ENCODE measurements at regions not wholly inside any gene's neighbourhood (a gene's known extent, or its start where the extent isn't known, plus 50 kb on each side); places are given as distances from the start of the nearest gene placed in this dataset.

DNA sequence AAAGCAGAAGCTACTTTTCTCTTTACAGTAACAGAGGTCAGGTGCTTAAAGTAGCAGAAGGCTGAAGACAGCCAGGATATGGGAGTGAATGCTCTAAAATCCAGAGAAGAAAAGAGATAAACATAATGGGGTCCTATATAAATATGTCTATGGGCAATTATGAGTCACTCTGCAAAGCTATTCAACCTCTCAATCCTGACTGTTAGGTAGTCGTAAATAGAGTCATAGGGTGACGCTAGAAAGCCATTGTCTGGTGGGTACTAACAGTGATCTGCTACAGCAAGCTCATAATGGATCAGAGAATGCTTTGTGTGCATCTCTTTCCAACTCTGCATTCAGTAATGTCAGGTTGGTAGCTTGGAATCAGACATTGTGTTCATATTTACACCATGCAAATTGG, 53.5 kb upstream of the PDE5A start:
- FAIRE-seq = no peak
- in situ Hi-C loops (cut with MboI) = no loop called here
- Histone ChIP-seq H3K27me3 (replicated peaks in 1 of 2; ENCODE audit: control insufficient read depth in 2 of 2, insufficient read depth in 2 of 2, low read length in 1 of 2) (no peaks in the 10 kb centered on the region), H3K79me2 (ENCODE audit: control insufficient read depth, insufficient read depth, low read length) (no peaks in the 10 kb centered on the region), H3K9ac (ENCODE audit: control insufficient read depth, insufficient read depth, low read length) (no peak overlapping the region), H3K4me2 (ENCODE audit: control insufficient read depth, insufficient read depth) (no peak overlapping the region), H4K20me1 (ENCODE audit: control insufficient read depth, insufficient read depth) (no peaks in the 10 kb centered on the region), H3K4me3 (no peak overlapping the region), H3K4me1 (ENCODE audit: control insufficient read depth, insufficient read depth, low read length) (no peaks in the 10 kb centered on the region), H3K36me3 (ENCODE audit: control insufficient read depth in 2 of 2, insufficient read depth in 2 of 2, low read length in 1 of 2) (no peaks in the 10 kb centered on the region), H3K9me3 (replicated peaks; ENCODE audit: control insufficient read depth, insufficient read depth, low read length) (no peaks in the 10 kb centered on the region), H2AFZ (ENCODE audit: control insufficient read depth, low read depth, low read length) (no peak overlapping the region), H3K27ac (ENCODE audit: control insufficient read depth, insufficient read depth) (no peak overlapping the region)
- BruUV-seq (replicated peaks) = no TSS peak
- WGBS (ENCODE audit: insufficient coverage, insufficient replicate concordance, low lambda C conversion rate, missing lambda C conversion rate) = 8% methylated on average over 2 of the region's 2 CpGs
- no peak for TF ChIP-seq CEBPB (IDR thresholded peaks at IDR 0.05; ENCODE audit: borderline replicate concordance in 1 of 2, low read depth in 2 of 2, low read length in 2 of 2)
- no peak for TF ChIP-seq POLR2A (IDR thresholded peaks at IDR 0.05; ENCODE audit: low read depth, low read length)
- TF ChIP-seq MAX (IDR thresholded peaks at IDR 0.05; ENCODE audit: low read depth, low read length) = no peak
- TF ChIP-seq STAT1 (conservative IDR thresholded peaks at IDR 0.05) = no peak
- TF ChIP-seq, protein P1, sequence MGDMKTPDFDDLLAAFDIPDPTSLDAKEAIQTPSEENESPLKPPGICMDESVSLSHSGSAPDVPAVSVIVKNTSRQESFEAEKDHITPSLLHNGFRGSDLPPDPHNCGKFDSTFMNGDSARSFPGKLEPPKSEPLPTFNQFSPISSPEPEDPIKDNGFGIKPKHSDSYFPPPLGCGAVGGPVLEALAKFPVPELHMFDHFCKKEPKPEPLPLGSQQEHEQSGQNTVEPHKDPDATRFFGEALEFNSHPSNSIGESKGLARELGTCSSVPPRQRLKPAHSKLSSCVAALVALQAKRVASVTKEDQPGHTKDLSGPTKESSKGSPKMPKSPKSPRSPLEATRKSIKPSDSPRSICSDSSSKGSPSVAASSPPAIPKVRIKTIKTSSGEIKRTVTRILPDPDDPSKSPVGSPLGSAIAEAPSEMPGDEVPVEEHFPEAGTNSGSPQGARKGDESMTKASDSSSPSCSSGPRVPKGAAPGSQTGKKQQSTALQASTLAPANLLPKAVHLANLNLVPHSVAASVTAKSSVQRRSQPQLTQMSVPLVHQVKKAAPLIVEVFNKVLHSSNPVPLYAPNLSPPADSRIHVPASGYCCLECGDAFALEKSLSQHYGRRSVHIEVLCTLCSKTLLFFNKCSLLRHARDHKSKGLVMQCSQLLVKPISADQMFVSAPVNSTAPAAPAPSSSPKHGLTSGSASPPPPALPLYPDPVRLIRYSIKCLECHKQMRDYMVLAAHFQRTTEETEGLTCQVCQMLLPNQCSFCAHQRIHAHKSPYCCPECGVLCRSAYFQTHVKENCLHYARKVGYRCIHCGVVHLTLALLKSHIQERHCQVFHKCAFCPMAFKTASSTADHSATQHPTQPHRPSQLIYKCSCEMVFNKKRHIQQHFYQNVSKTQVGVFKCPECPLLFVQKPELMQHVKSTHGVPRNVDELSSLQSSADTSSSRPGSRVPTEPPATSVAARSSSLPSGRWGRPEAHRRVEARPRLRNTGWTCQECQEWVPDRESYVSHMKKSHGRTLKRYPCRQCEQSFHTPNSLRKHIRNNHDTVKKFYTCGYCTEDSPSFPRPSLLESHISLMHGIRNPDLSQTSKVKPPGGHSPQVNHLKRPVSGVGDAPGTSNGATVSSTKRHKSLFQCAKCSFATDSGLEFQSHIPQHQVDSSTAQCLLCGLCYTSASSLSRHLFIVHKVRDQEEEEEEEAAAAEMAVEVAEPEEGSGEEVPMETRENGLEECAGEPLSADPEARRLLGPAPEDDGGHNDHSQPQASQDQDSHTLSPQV (IDR thresholded peaks at IDR 0.05) = no peak
- TF ChIP-seq SPI1 (IDR thresholded peaks at IDR 0.05; ENCODE audit: borderline replicate concordance, insufficient read depth, low read depth, low read length) = no peak
- no peak for TF ChIP-seq BRCA1 (IDR thresholded peaks at IDR 0.05; ENCODE audit: low read depth, low read length)
- TF ChIP-seq SREBF1 (IDR thresholded peaks at IDR 0.05; ENCODE audit: low read length) = no peak
- TF ChIP-seq ZNF622 (IDR thresholded peaks at IDR 0.05) = no peak
- TF ChIP-seq, protein P2, sequence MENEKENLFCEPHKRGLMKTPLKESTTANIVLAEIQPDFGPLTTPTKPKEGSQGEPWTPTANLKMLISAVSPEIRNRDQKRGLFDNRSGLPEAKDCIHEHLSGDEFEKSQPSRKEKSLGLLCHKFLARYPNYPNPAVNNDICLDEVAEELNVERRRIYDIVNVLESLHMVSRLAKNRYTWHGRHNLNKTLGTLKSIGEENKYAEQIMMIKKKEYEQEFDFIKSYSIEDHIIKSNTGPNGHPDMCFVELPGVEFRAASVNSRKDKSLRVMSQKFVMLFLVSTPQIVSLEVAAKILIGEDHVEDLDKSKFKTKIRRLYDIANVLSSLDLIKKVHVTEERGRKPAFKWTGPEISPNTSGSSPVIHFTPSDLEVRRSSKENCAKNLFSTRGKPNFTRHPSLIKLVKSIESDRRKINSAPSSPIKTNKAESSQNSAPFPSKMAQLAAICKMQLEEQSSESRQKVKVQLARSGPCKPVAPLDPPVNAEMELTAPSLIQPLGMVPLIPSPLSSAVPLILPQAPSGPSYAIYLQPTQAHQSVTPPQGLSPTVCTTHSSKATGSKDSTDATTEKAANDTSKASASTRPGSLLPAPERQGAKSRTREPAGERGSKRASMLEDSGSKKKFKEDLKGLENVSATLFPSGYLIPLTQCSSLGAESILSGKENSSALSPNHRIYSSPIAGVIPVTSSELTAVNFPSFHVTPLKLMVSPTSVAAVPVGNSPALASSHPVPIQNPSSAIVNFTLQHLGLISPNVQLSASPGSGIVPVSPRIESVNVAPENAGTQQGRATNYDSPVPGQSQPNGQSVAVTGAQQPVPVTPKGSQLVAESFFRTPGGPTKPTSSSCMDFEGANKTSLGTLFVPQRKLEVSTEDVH (IDR thresholded peaks at IDR 0.05; ENCODE audit: low read depth, partially characterized antibody) = no peak
- ChIA-PET RAD21 (ENCODE audit: unreplicated experiment) (interaction anchor here (0.6 to 1.9 kb wide), 3 partner anchors 54 to 55 kb away, joined by 3 to 4 read pairs (median 3); partner anchors contain the start of gene PDE5A), SMC1A (ENCODE audit: uncharacterized antibody, unreplicated experiment) (interaction anchor here (1.0 to 3.0 kb wide), 4 partner anchors 8 to 47 kb away, joined by 3 to 12 read pairs (median 4); no protein-coding TSS in a partner anchor), POLR2A (no interaction called here), CTCF (interaction anchor here (0.7 to 3.3 kb wide), 5 partner anchors 9 to 154 kb away, joined by 3 to 13 read pairs (median 4); no protein-coding TSS in a partner anchor)
- no peak for ATAC-seq
- intact Hi-C loops (cut with micrococcal nuclease; ENCODE audit: unreplicated experiment) = no loop called here
- no peak for DNase-seq (ENCODE audit: low read depth, low spot score)

Measured in GM12878 (cell line).